ENCODE measurements at regions not wholly inside any gene's neighbourhood (a gene's known extent, or its start where the extent isn't known, plus 50 kb on each side); places are given as distances from the start of the nearest gene placed in this dataset.

DNA sequence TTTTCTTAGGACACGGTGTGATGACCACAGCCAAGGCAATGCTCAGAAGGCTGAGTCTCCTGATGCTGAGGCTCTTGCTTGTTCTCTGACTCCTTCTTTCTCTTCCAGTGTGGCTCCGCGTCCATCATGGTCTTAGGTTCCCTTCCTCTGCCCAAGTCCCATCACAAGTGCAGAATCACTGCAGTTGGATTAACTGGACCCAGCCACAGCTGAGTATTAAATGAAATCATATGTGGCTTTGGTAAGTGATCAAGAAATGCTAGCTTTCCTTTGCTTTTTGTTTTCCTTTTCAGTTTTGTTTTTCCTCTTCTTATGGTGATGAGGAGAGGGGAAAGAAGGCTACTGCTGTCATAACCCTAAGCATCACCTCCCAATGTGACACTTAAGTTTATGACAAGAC, 375.8 kb downstream of the INSIG2 start:
- no peaks in the 10 kb centered on the region for H3K27me3 ChIP-seq (ENCODE audit: insufficient read depth, low read length, poor library complexity, severe bottlenecking)
- no peak overlapping the region for H2AFZ ChIP-seq (ENCODE audit: low read length)
- no peak overlapping the region for H3K4me3 ChIP-seq (ENCODE audit: low read length, poor library complexity, severe bottlenecking)
- no peaks in the 10 kb centered on the region for H3F3A ChIP-seq (ENCODE audit: low read depth)
- no peak overlapping the region for H3K9ac ChIP-seq (ENCODE audit: low read depth, low read length, poor library complexity, severe bottlenecking)
- no peaks in the 10 kb centered on the region for H3K9me2 ChIP-seq (replicated peaks; ENCODE audit: low read depth, low read length)
- no peak for TF ChIP-seq EZH2phosphoT487 (IDR thresholded peaks at IDR 0.05; ENCODE audit: borderline replicate concordance)
- no peak for TF ChIP-seq CTCF (conservative IDR thresholded peaks at IDR 0.05; ENCODE audit: low read length)
- H3K4me2 ChIP-seq (ENCODE audit: low read depth, low read length, poor library complexity, severe bottlenecking), result no peak overlapping the region
- no peaks in the 10 kb centered on the region for H3K36me3 ChIP-seq (ENCODE audit: insufficient read depth, low read length)
- H3K79me2 ChIP-seq (ENCODE audit: insufficient read depth, low read length), result no peaks in the 10 kb centered on the region
- no peaks in the 10 kb centered on the region for H3K9me3 ChIP-seq (ENCODE audit: insufficient read depth, low read depth, low read length)
- no peaks in the 10 kb centered on the region for H4K20me1 ChIP-seq (ENCODE audit: insufficient read depth, low read length, poor library complexity, severe bottlenecking)
- H3K4me1 ChIP-seq (ENCODE audit: insufficient read depth, low read length, poor library complexity, severe bottlenecking), result no peaks in the 10 kb centered on the region

GRCh38 chr2:118460425-118460824, 372.2 kb downstream of the INSIG2 start:
- H3K9me2 ChIP-seq (replicated peaks; ENCODE audit: low read depth, low read length), result no peaks in the 10 kb centered on the region
- H4K20me1 ChIP-seq (ENCODE audit: insufficient read depth, low read length, poor library complexity, severe bottlenecking), result no peaks in the 10 kb centered on the region
- no peaks in the 10 kb centered on the region for H3K9me3 ChIP-seq (ENCODE audit: insufficient read depth, low read depth, low read length)
- H3K4me2 ChIP-seq (ENCODE audit: low read depth, low read length, poor library complexity, severe bottlenecking), result no peak overlapping the region
- no peak overlapping the region for H2AFZ ChIP-seq (ENCODE audit: low read length)
- H3K4me1 ChIP-seq (ENCODE audit: insufficient read depth, low read length, poor library complexity, severe bottlenecking), result no peaks in the 10 kb centered on the region
- no peaks in the 10 kb centered on the region for H3K79me2 ChIP-seq (ENCODE audit: insufficient read depth, low read length)
- H3F3A ChIP-seq (ENCODE audit: low read depth), result no peaks in the 10 kb centered on the region
- no peaks in the 10 kb centered on the region for H3K27me3 ChIP-seq (ENCODE audit: insufficient read depth, low read length, poor library complexity, severe bottlenecking)
- H3K9ac ChIP-seq (ENCODE audit: low read depth, low read length, poor library complexity, severe bottlenecking), result no peak overlapping the region
- TF ChIP-seq EZH2phosphoT487 (IDR thresholded peaks at IDR 0.05; ENCODE audit: borderline replicate concordance) (no peak), CTCF (conservative IDR thresholded peaks at IDR 0.05; ENCODE audit: low read length) (no peak)
- no peak overlapping the region for H3K4me3 ChIP-seq (ENCODE audit: low read length, poor library complexity, severe bottlenecking)
- H3K36me3 ChIP-seq (ENCODE audit: insufficient read depth, low read length), result no peaks in the 10 kb centered on the region

DNA sequence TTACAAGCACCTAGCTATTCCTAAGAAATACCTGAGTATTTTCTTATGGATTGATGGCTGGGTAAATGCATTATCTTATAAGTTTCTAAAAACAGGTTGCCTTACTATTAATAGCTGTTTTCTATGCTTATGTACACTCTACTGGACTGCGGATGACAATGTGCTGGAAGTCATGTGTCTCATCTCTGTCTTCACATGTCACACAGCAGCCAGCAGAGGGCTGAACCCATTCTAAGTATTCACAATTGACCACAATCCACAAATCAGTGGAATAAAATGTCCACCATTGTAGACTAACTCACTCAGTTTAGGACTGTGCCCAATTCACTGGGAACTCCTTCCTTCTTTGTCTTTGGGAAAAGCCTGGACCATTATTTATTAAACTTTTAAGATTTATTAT, 371.2 kb downstream of the INSIG2 start:
- Histone ChIP-seq H3F3A (ENCODE audit: low read depth) (no peaks in the 10 kb centered on the region), H3K4me3 (ENCODE audit: low read length, poor library complexity, severe bottlenecking) (no peak overlapping the region), H3K4me1 (ENCODE audit: insufficient read depth, low read length, poor library complexity, severe bottlenecking) (no peaks in the 10 kb centered on the region), H3K9ac (ENCODE audit: low read depth, low read length, poor library complexity, severe bottlenecking) (no peak overlapping the region), H2AFZ (ENCODE audit: low read length) (no peak overlapping the region), H4K20me1 (ENCODE audit: insufficient read depth, low read length, poor library complexity, severe bottlenecking) (no peaks in the 10 kb centered on the region), H3K4me2 (ENCODE audit: low read depth, low read length, poor library complexity, severe bottlenecking) (no peak overlapping the region), H3K9me2 (replicated peaks; ENCODE audit: low read depth, low read length) (no peaks in the 10 kb centered on the region), H3K27me3 (ENCODE audit: insufficient read depth, low read length, poor library complexity, severe bottlenecking) (no peaks in the 10 kb centered on the region), H3K9me3 (ENCODE audit: insufficient read depth, low read depth, low read length) (no peaks in the 10 kb centered on the region), H3K36me3 (ENCODE audit: insufficient read depth, low read length) (no peaks in the 10 kb centered on the region), H3K79me2 (ENCODE audit: insufficient read depth, low read length) (no peaks in the 10 kb centered on the region)
- TF ChIP-seq CTCF (conservative IDR thresholded peaks at IDR 0.05; ENCODE audit: low read length) (no peak), EZH2phosphoT487 (IDR thresholded peaks at IDR 0.05; ENCODE audit: borderline replicate concordance) (no peak)
